ENCODE measurements at regions not wholly inside any gene's neighbourhood (a gene's known extent, or its start where the extent isn't known, plus 50 kb on each side); places are given as distances from the start of the nearest gene placed in this dataset.

DNA sequence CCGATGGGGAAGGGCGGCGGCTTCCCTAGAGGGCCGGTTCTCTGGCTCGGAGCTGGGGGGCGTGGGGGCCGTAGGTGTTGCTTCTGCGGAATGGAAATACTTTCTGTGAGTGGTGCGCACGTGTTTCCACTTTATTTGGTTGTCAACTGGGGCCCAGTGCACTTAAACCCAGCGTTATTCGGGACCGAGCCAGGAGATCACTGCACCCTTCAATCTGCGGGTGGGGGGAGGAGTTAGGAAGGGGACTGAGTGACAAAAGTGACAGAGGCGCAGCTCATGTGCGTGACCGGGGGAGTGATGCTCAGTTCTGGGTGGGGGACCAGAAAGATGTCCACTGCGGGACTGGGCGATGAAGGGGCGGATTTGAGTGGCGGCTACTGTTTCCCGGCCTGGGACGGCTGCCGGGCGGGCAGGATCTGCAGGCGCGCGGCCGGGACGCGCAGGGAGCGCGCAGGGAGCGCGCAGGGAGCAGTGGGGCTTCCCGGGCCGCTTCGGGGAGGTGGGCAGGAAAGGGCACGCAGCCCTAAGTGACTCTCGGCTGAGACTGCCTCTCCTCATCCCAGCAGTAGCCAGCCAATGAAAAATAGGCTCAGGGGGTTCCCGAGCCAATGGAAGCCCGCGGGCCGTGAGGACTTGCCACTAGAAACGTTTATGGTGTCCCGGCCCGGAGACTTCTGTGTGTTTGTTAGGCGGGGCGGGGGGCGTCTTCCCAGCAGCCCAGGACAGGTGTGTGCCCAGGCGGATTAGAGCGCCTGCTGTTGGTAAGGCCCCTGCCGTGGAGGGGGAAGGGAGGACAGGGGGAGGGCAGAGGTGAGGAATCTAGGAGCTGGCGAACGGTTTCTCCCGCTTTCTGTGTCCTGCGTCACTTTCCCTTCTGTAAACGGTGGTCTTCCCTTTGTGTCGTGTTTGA lies 54.3 kb upstream of the KDM7A start (continued):
- TF ChIP-seq PRPF4 (IDR thresholded peaks at IDR 0.05; ENCODE audit: low read depth, low read length, poor library complexity, severe bottlenecking), result peak; percentile 94
- TF ChIP-seq, protein P1, sequence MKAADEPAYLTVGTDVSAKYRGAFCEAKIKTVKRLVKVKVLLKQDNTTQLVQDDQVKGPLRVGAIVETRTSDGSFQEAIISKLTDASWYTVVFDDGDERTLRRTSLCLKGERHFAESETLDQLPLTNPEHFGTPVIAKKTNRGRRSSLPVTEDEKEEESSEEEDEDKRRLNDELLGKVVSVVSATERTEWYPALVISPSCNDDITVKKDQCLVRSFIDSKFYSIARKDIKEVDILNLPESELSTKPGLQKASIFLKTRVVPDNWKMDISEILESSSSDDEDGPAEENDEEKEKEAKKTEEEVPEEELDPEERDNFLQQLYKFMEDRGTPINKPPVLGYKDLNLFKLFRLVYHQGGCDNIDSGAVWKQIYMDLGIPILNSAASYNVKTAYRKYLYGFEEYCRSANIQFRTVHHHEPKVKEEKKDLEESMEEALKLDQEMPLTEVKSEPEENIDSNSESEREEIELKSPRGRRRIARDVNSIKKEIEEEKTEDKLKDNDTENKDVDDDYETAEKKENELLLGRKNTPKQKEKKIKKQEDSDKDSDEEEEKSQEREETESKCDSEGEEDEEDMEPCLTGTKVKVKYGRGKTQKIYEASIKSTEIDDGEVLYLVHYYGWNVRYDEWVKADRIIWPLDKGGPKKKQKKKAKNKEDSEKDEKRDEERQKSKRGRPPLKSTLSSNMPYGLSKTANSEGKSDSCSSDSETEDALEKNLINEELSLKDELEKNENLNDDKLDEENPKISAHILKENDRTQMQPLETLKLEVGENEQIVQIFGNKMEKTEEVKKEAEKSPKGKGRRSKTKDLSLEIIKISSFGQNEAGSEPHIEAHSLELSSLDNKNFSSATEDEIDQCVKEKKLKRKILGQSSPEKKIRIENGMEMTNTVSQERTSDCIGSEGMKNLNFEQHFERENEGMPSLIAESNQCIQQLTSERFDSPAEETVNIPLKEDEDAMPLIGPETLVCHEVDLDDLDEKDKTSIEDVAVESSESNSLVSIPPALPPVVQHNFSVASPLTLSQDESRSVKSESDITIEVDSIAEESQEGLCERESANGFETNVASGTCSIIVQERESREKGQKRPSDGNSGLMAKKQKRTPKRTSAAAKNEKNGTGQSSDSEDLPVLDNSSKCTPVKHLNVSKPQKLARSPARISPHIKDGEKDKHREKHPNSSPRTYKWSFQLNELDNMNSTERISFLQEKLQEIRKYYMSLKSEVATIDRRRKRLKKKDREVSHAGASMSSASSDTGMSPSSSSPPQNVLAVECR (CRISPR knock-in tag; IDR thresholded peaks at IDR 0.05; ENCODE audit: borderline replicate concordance), result peak; percentile 56; the same call in 1 of the 2 replicates
- no peak for TF ChIP-seq TMF1 (CRISPR knock-in tag; IDR thresholded peaks at IDR 0.05; ENCODE audit: low read depth)
- TF ChIP-seq, protein P2, sequence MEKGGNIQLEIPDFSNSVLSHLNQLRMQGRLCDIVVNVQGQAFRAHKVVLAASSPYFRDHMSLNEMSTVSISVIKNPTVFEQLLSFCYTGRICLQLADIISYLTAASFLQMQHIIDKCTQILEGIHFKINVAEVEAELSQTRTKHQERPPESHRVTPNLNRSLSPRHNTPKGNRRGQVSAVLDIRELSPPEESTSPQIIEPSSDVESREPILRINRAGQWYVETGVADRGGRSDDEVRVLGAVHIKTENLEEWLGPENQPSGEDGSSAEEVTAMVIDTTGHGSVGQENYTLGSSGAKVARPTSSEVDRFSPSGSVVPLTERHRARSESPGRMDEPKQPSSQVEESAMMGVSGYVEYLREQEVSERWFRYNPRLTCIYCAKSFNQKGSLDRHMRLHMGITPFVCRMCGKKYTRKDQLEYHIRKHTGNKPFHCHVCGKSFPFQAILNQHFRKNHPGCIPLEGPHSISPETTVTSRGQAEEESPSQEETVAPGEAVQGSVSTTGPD (CRISPR knock-in tag; IDR thresholded peaks at IDR 0.05), result no peak
- no peak for TF ChIP-seq KDM4B (CRISPR knock-in tag; IDR thresholded peaks at IDR 0.05)
- TF ChIP-seq, protein P3, sequence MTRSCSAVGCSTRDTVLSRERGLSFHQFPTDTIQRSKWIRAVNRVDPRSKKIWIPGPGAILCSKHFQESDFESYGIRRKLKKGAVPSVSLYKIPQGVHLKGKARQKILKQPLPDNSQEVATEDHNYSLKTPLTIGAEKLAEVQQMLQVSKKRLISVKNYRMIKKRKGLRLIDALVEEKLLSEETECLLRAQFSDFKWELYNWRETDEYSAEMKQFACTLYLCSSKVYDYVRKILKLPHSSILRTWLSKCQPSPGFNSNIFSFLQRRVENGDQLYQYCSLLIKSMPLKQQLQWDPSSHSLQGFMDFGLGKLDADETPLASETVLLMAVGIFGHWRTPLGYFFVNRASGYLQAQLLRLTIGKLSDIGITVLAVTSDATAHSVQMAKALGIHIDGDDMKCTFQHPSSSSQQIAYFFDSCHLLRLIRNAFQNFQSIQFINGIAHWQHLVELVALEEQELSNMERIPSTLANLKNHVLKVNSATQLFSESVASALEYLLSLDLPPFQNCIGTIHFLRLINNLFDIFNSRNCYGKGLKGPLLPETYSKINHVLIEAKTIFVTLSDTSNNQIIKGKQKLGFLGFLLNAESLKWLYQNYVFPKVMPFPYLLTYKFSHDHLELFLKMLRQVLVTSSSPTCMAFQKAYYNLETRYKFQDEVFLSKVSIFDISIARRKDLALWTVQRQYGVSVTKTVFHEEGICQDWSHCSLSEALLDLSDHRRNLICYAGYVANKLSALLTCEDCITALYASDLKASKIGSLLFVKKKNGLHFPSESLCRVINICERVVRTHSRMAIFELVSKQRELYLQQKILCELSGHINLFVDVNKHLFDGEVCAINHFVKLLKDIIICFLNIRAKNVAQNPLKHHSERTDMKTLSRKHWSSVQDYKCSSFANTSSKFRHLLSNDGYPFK (CRISPR knock-in tag; IDR thresholded peaks at IDR 0.05; ENCODE audit: borderline replicate concordance), result no peak; the same call in 1 of the 2 replicates
- TF ChIP-seq PITX1 (CRISPR knock-in tag; IDR thresholded peaks at IDR 0.05), result peak; percentile 87
- TF ChIP-seq, protein P4, sequence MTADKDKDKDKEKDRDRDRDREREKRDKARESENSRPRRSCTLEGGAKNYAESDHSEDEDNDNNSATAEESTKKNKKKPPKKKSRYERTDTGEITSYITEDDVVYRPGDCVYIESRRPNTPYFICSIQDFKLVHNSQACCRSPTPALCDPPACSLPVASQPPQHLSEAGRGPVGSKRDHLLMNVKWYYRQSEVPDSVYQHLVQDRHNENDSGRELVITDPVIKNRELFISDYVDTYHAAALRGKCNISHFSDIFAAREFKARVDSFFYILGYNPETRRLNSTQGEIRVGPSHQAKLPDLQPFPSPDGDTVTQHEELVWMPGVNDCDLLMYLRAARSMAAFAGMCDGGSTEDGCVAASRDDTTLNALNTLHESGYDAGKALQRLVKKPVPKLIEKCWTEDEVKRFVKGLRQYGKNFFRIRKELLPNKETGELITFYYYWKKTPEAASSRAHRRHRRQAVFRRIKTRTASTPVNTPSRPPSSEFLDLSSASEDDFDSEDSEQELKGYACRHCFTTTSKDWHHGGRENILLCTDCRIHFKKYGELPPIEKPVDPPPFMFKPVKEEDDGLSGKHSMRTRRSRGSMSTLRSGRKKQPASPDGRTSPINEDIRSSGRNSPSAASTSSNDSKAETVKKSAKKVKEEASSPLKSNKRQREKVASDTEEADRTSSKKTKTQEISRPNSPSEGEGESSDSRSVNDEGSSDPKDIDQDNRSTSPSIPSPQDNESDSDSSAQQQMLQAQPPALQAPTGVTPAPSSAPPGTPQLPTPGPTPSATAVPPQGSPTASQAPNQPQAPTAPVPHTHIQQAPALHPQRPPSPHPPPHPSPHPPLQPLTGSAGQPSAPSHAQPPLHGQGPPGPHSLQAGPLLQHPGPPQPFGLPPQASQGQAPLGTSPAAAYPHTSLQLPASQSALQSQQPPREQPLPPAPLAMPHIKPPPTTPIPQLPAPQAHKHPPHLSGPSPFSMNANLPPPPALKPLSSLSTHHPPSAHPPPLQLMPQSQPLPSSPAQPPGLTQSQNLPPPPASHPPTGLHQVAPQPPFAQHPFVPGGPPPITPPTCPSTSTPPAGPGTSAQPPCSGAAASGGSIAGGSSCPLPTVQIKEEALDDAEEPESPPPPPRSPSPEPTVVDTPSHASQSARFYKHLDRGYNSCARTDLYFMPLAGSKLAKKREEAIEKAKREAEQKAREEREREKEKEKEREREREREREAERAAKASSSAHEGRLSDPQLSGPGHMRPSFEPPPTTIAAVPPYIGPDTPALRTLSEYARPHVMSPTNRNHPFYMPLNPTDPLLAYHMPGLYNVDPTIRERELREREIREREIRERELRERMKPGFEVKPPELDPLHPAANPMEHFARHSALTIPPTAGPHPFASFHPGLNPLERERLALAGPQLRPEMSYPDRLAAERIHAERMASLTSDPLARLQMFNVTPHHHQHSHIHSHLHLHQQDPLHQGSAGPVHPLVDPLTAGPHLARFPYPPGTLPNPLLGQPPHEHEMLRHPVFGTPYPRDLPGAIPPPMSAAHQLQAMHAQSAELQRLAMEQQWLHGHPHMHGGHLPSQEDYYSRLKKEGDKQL (CRISPR knock-in tag; IDR thresholded peaks at IDR 0.05; ENCODE audit: low read depth), result no peak
- TF ChIP-seq SMAD1 (CRISPR knock-in tag; IDR thresholded peaks at IDR 0.05; ENCODE audit: borderline replicate concordance, low read depth), result no peak
- TF ChIP-seq MIER2 (CRISPR knock-in tag; IDR thresholded peaks at IDR 0.05), result no peak
- TF ChIP-seq MYNN (CRISPR knock-in tag; IDR thresholded peaks at IDR 0.05; ENCODE audit: low read depth), result no peak
- no peak for TF ChIP-seq ZNF577 (CRISPR knock-in tag; IDR thresholded peaks at IDR 0.05; ENCODE audit: borderline replicate concordance, low read depth)
- TF ChIP-seq ZNF558 (CRISPR knock-in tag; IDR thresholded peaks at IDR 0.05; ENCODE audit: borderline replicate concordance), result no peak

Measured in HepG2 (cell line).